HepG2 (cell line): ENCODE measurements at regions not wholly inside any gene's neighbourhood (a gene's known extent, or its start where the extent isn't known, plus 50 kb on each side); places are given as distances from the start of the nearest gene placed in this dataset.

Experiments used
- ATAC-seq: fragments of 200-7000 bp; cut with Tn5 transposase; 3 replicates; pipeline ENCODE4 v1.9.1; 2020; ENCODE audit warnings: mild to moderate bottlenecking, moderate library complexity
- BruUV-seq: library from RNA; stranded (reverse); fragments of 400-500 nt; replicated peaks from 2 replicates; lab custom pipeline; 2021; lab: Mats Ljungman, UMichigan
- CTCF ChIA-PET: fragments of 300-600 bp; formaldehyde crosslinking; extraction: SDS; loops from one replicate; lab custom pipeline; 2021; ENCODE audit warnings: low total read pairs, inconsistent platforms, low intra/inter-chr PET ratio; lab: Yijun Ruan, JAX
- POLR2A ChIA-PET: fragments of 350-600 bp; sonication (Branson Sonifier 250); formaldehyde crosslinking; loops from one replicate; lab custom pipeline; 2020; ENCODE audit warnings: antibody characterized with exemption, inconsistent platforms; lab: Yijun Ruan, JAX
- DNase-seq: peaks from one replicate; pipeline ENCODE4 v3.0.0-alpha.2; 2015; ENCODE audit warnings: low spot score
- FAIRE-seq: peaks from 3 replicates; lab custom pipeline; 2011; peaks lifted over from hg19 to GRCh38; lab: Jason Lieb, UNC
- H2AFZ ChIP-seq: one replicate; pipeline ENCODE4 v1.6.1; 2011; ENCODE audit warnings: low read length, inconsistent platforms
- H3K27ac ChIP-seq: fragments of 300-600 bp; 3 replicates; pipeline ENCODE4 v1.8.0; 2011; ENCODE audit warnings: mixed run types, mild to moderate bottlenecking, mixed read lengths, low read length, inconsistent platforms; ENCODE audit not compliant: insufficient read depth; ENCODE audit errors: extremely low read length
- H3K27me3 ChIP-seq, 2 experiments: fragments of 200-600 bp in 1 of 2; 2 replicates in 1 of 2; 3 replicates in 1 of 2; pipeline versions ENCODE4 v1.6.0 to v1.8.0; 2011; ENCODE audit warnings: low read length in 2 of 2, mild to moderate bottlenecking in 2 of 2, moderate library complexity in 2 of 2, inconsistent platforms in 1 of 2; ENCODE audit not compliant: insufficient read depth in 2 of 2, control insufficient read depth in 1 of 2
- H3K36me3 ChIP-seq, 2 experiments: fragments of 200-600 bp in 1 of 2; replicated peaks in 1 of 2; 2 replicates in 1 of 2; 3 replicates in 1 of 2; pipeline versions ENCODE4 v1.5.1 to v1.8.0; 2011; ENCODE audit warnings: low read length in 2 of 2, inconsistent platforms in 1 of 2; ENCODE audit not compliant: insufficient read depth in 2 of 2, control insufficient read depth in 1 of 2
- H3K4me1 ChIP-seq: 2 replicates; pipeline ENCODE4 v1.5.1; 2012; ENCODE audit warnings: low read length, inconsistent platforms; ENCODE audit not compliant: insufficient read depth
- H3K4me2 ChIP-seq: 2 replicates; pipeline ENCODE4 v1.6.0; 2011; ENCODE audit warnings: low read depth, low read length, inconsistent platforms
- H3K4me3 ChIP-seq, 3 experiments: fragments of 200-600 bp in 1 of 3; sonication (generic), shearing (Covaris generic) in 1 of 3; replicated peaks in 1 of 3; 2 replicates each; pipeline ENCODE4 v1.5.1; 2011 to 2016; ENCODE audit warnings: low read length in 3 of 3, inconsistent platforms in 2 of 3, low read depth in 2 of 3, mild to moderate bottlenecking in 2 of 3, control low read depth in 1 of 3, mixed read lengths in 1 of 3; ENCODE audit not compliant: insufficient read depth in 1 of 3
- H3K79me2 ChIP-seq: one replicate; pipeline ENCODE4 v1.6.1; 2011; ENCODE audit warnings: low read length, inconsistent platforms; ENCODE audit not compliant: insufficient read depth
- H3K9ac ChIP-seq: 2 replicates; pipeline ENCODE4 v1.6.0; 2011; ENCODE audit warnings: mild to moderate bottlenecking, low read depth, low read length, inconsistent platforms; ENCODE audit not compliant: insufficient read depth
- H3K9me3 ChIP-seq: 2 replicates; pipeline ENCODE4 v1.5.1; 2012; ENCODE audit warnings: mild to moderate bottlenecking, low read length
- H4K20me1 ChIP-seq: 2 replicates; pipeline ENCODE4 v1.6.0; 2011; ENCODE audit warnings: inconsistent platforms, mild to moderate bottlenecking, low read length, moderate library complexity; ENCODE audit not compliant: insufficient read depth
- AKAP8 ChIP-seq: sonication (generic); formaldehyde crosslinking; IDR thresholded peaks from 2 replicates; pipeline ENCODE4 v1.5.1; 2020; ENCODE audit warnings: mild to moderate bottlenecking, missing genetic modification reagents
- IKZF1 ChIP-seq: fragments of 450-650 bp; IDR thresholded peaks from 2 replicates; pipeline ENCODE4 v1.7.1; 2016
- ZBTB40 ChIP-seq, 2 experiments: fragments of 450-650 bp in 1 of 2; sonication (generic) in 1 of 2; formaldehyde crosslinking in 1 of 2; IDR thresholded peaks; 2 replicates each; pipeline versions ENCODE4 v1.6.1 to v1.8.0; 2016 to 2022; ENCODE audit warnings: antibody characterized with exemption in 1 of 2, mild to moderate bottlenecking in 1 of 2, missing genetic modification reagents in 1 of 2
- ZC3H4 ChIP-seq: sonication (generic); formaldehyde crosslinking; IDR thresholded peaks from 2 replicates; pipeline ENCODE4 v1.4.0; 2020; ENCODE audit warnings: missing genetic modification reagents, borderline replicate concordance
- ZSCAN25 ChIP-seq: sonication (generic); formaldehyde crosslinking; IDR thresholded peaks from 2 replicates; pipeline ENCODE4 v1.8.0; 2022; ENCODE audit warnings: mild to moderate bottlenecking, missing genetic modification reagents
- WGBS: methylation state at CpG from one replicate; pipeline ENCODE4 v1.1.6; 2017; ENCODE audit warnings: low lambda C conversion rate; 5-methylcytosine and 5-hydroxymethylcytosine counted together
- in situ Hi-C: cut with HindIII; loops from 2 replicates; pipeline ENCODE4 v1.10.0; 2017; ENCODE audit warnings: low pct_unique_long_range_greater_than_20kb; ENCODE audit not compliant: extremely low pct_ligation_motif_present
- intact Hi-C: fragments of 100-400 bp; cut with micrococcal nuclease; formaldehyde crosslinking; loops from one replicate; pipeline ENCODE4 v1.10.0; 2022; ENCODE audit not compliant: unreplicated experiment

- Histone ChIP-seq H3K4me1 (no peaks in the 10 kb centered on the region), H3K4me3 (no peak overlapping the region), H3K27ac (no peak overlapping the region), H4K20me1 (no peaks in the 10 kb centered on the region), H3K4me2 (no peak overlapping the region), H2AFZ (no peak overlapping the region), H3K36me3 (no peaks in the 10 kb centered on the region), H3K9ac (no peak overlapping the region), H3K27me3 (no peaks in the 10 kb centered on the region; a peak in 1 of 5 replicates), H3K79me2 (no peaks in the 10 kb centered on the region), H3K9me3 (no peaks in the 10 kb centered on the region)
- ChIA-PET CTCF (no interaction called here), POLR2A (no interaction called here)
- intact Hi-C loops (no loop called here), in situ Hi-C loops (no loop called here)
- BruUV-seq: no TSS peak
- TF ChIP-seq IKZF1: no peak
- no peak for TF ChIP-seq ZBTB40 (IDR thresholded peaks at IDR 0.05)
- TF ChIP-seq ZBTB40 (CRISPR knock-in tag; IDR thresholded peaks at IDR 0.05): no peak
- no peak for TF ChIP-seq ZSCAN25 (CRISPR knock-in tag)
- no peak for TF ChIP-seq ZC3H4
- TF ChIP-seq AKAP8 (CRISPR knock-in tag): no peak
- peak; percentile 43; the same call in 1 of the 3 replicates for ATAC-seq
- no peak for DNase-seq
- no peak for FAIRE-seq
- WGBS: 37% methylated on average over 4 of the region's 4 CpGs
Observed at GRCh38 chr2:16188261-16188890, 248.0 kb downstream of the MYCN start.
